ENCODE measurements at regions not wholly inside any gene's neighbourhood (a gene's known extent, or its start where the extent isn't known, plus 50 kb on each side); places are given as distances from the start of the nearest gene placed in this dataset.

DNA sequence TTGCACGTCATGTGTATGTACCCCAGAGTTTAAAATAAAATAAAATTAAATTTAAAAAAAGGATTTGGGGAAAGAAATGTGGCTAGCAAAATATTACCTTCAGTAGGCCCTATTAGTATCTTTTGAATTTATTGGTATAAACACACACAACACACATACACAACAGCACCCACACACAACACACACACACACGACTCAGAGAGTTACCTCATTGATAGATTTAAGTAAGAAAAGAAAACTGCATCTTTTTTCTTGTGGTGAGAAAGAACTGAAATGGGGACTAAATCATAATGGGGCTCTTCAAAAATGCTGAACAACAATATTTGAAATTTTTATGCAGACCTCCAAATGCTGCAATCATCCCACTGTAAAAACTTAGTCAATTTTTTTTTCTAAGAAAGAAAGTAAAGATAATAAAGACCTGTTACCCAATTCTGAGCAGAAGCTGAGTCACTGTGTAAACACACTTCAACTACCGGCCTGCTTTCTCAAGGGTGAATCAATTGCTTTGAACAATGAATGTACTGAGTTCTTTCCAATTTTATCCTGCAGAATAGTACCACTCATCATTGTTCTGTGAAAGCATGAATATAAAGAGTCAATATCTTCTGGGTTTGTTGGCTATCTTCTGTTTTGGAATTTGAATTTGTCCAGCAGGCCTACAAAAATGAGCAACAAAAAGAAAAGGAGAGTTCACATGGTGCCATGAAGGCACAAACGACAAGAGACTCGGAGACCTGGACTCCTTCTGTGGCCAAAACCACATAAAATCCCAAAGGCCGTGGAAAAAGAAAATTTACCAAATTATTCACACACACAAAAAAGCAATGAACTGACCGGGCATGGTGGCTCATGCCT lies 57.9 kb upstream of the CCNG1 start:
- TF ChIP-seq CHD2 (IDR thresholded peaks at IDR 0.05; ENCODE audit: low read length, partially characterized antibody) (no peak), FOSL2 (IDR thresholded peaks at IDR 0.05; ENCODE audit: borderline replicate concordance, low read depth) (peak; percentile 32; the same call in 1 of the 2 replicates), TEAD4 (IDR thresholded peaks at IDR 0.05; ENCODE audit: borderline replicate concordance, insufficient read depth) (no peak), JUND (IDR thresholded peaks at IDR 0.05) (peak; percentile 24; the same call in 1 of the 2 replicates), GABPA (IDR thresholded peaks at IDR 0.05; ENCODE audit: low read depth) (no peak), FOXM1 (IDR thresholded peaks at IDR 0.05; ENCODE audit: low read depth) (no peak), POLR2AphosphoS5 (IDR thresholded peaks at IDR 0.05; ENCODE audit: low read depth, low read length) (no peak)
- TF ChIP-seq, protein P1, sequence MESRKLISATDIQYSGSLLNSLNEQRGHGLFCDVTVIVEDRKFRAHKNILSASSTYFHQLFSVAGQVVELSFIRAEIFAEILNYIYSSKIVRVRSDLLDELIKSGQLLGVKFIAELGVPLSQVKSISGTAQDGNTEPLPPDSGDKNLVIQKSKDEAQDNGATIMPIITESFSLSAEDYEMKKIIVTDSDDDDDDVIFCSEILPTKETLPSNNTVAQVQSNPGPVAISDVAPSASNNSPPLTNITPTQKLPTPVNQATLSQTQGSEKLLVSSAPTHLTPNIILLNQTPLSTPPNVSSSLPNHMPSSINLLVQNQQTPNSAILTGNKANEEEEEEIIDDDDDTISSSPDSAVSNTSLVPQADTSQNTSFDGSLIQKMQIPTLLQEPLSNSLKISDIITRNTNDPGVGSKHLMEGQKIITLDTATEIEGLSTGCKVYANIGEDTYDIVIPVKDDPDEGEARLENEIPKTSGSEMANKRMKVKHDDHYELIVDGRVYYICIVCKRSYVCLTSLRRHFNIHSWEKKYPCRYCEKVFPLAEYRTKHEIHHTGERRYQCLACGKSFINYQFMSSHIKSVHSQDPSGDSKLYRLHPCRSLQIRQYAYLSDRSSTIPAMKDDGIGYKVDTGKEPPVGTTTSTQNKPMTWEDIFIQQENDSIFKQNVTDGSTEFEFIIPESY (IDR thresholded peaks at IDR 0.05; ENCODE audit: borderline replicate concordance, low read depth), result no peak
- TF ChIP-seq, protein P2, sequence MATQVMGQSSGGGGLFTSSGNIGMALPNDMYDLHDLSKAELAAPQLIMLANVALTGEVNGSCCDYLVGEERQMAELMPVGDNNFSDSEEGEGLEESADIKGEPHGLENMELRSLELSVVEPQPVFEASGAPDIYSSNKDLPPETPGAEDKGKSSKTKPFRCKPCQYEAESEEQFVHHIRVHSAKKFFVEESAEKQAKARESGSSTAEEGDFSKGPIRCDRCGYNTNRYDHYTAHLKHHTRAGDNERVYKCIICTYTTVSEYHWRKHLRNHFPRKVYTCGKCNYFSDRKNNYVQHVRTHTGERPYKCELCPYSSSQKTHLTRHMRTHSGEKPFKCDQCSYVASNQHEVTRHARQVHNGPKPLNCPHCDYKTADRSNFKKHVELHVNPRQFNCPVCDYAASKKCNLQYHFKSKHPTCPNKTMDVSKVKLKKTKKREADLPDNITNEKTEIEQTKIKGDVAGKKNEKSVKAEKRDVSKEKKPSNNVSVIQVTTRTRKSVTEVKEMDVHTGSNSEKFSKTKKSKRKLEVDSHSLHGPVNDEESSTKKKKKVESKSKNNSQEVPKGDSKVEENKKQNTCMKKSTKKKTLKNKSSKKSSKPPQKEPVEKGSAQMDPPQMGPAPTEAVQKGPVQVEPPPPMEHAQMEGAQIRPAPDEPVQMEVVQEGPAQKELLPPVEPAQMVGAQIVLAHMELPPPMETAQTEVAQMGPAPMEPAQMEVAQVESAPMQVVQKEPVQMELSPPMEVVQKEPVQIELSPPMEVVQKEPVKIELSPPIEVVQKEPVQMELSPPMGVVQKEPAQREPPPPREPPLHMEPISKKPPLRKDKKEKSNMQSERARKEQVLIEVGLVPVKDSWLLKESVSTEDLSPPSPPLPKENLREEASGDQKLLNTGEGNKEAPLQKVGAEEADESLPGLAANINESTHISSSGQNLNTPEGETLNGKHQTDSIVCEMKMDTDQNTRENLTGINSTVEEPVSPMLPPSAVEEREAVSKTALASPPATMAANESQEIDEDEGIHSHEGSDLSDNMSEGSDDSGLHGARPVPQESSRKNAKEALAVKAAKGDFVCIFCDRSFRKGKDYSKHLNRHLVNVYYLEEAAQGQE (IDR thresholded peaks at IDR 0.05; ENCODE audit: low read depth, low read length), result no peak
- no peak overlapping the region for H3K4me3 ChIP-seq (ENCODE audit: low read depth in 2 of 2, low read length in 1 of 2)
- H3K4me2 ChIP-seq, result 0 out of 2 replicates have a peak overlapping the region, but pooled peaks have one; percentile 11
- H3K9me2 ChIP-seq, result no peaks in the 10 kb centered on the region
- H3K79me2 ChIP-seq (ENCODE audit: insufficient read depth), result no peaks in the 10 kb centered on the region
- DNase-seq, result no peak
- H3K36me3 ChIP-seq (replicated peaks in 1 of 2; ENCODE audit: control insufficient read depth in 1 of 2, insufficient read depth in 2 of 2, low read length in 1 of 2), result no peaks in the 10 kb centered on the region
- 52% methylated on average over 7 of the region's 7 CpGs for WGBS (ENCODE audit: low lambda C conversion rate)
- H2AFZ ChIP-seq (ENCODE audit: low read depth), result no peak overlapping the region
- H4K20me1 ChIP-seq (ENCODE audit: insufficient read depth), result no peaks in the 10 kb centered on the region
- no peaks in the 10 kb centered on the region for H3K4me1 ChIP-seq (ENCODE audit: control insufficient read depth in 1 of 2, insufficient read depth in 2 of 2, low read depth in 1 of 2, low read length in 1 of 2)
- POLR2A ChIA-PET, result no interaction called here
- H3K27ac ChIP-seq (ENCODE audit: low read depth in 2 of 2, low read length in 1 of 2), result peak overlapping the region in 1 of 2 experiments; percentile 35; a peak in 1 of 4 replicates
- no peaks in the 10 kb centered on the region for H3K27me3 ChIP-seq (ENCODE audit: insufficient read depth)
- H3F3A ChIP-seq (replicated peaks; ENCODE audit: insufficient read depth), result peaks cover 7% of the 10 kb centered on the region
- CTCF ChIA-PET, result no interaction called here
- no peak overlapping the region for H3K9ac ChIP-seq
- H3K9me3 ChIP-seq, result no peaks in the 10 kb centered on the region

DNA sequence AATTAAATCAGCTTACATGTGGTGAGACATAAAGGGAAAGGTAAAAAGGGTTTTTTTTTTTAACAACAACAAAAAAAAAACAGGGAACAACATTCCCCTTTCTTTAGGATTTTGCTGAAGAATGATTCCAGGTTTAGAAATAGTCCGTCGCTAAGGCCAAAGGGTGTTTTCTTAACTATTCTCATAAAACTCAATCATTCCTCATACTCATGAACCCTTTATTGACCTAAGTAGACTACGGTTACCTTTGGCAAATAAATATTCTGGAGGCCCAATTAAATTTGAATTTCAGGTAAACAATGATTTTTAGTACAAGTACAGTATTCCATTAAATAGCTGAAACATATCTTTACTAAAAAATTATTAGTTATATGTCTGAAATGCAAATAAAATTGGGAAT lies 55.6 kb upstream of the CCNG1 start:
- CTCF ChIA-PET, result interaction anchor here (2.6 kb wide), 1 partner anchor 26 kb away, joined by 11 read pairs; no protein-coding TSS in a partner anchor

More for the DNA sequence above, 55.6 kb upstream of the CCNG1 start:
- Histone ChIP-seq H3K9me2 (no peaks in the 10 kb centered on the region), H3K4me3 (ENCODE audit: low read depth in 2 of 2, low read length in 1 of 2) (no peak overlapping the region), H3K4me2 (no peak overlapping the region), H2AFZ (ENCODE audit: low read depth) (no peak overlapping the region), H3F3A (replicated peaks; ENCODE audit: insufficient read depth) (peaks cover 7% of the 10 kb centered on the region), H3K9ac (no peak overlapping the region), H3K9me3 (no peaks in the 10 kb centered on the region), H3K27ac (ENCODE audit: low read depth in 2 of 2, low read length in 1 of 2) (no peak overlapping the region), H4K20me1 (ENCODE audit: insufficient read depth) (no peaks in the 10 kb centered on the region), H3K4me1 (ENCODE audit: control insufficient read depth in 1 of 2, insufficient read depth in 2 of 2, low read depth in 1 of 2, low read length in 1 of 2) (no peaks in the 10 kb centered on the region), H3K36me3 (replicated peaks in 1 of 2; ENCODE audit: control insufficient read depth in 1 of 2, insufficient read depth in 2 of 2, low read length in 1 of 2) (no peaks in the 10 kb centered on the region), H3K27me3 (ENCODE audit: insufficient read depth) (no peaks in the 10 kb centered on the region), H3K79me2 (ENCODE audit: insufficient read depth) (no peaks in the 10 kb centered on the region)
- 70% methylated on average over 3 of the region's 3 CpGs for WGBS (ENCODE audit: low lambda C conversion rate)
- no peak for DNase-seq
- POLR2A ChIA-PET, result no interaction called here
- TF ChIP-seq, protein P1 (IDR thresholded peaks at IDR 0.05; ENCODE audit: borderline replicate concordance, low read depth), result no peak
- no peak for TF ChIP-seq GABPA (IDR thresholded peaks at IDR 0.05; ENCODE audit: low read depth)
- no peak for TF ChIP-seq NRF1 (IDR thresholded peaks at IDR 0.05; ENCODE audit: low read depth, low read length)
- no peak for TF ChIP-seq SIN3A (IDR thresholded peaks at IDR 0.05; ENCODE audit: borderline replicate concordance, low read depth, low read length)

Measured in SK-N-SH (cell line).